ENCODE measurements at regions not wholly inside any gene's neighbourhood (a gene's known extent, or its start where the extent isn't known, plus 50 kb on each side); places are given as distances from the start of the nearest gene placed in this dataset.
"Not testable (repeated sequence)": the region's sequence is repeated elsewhere in the genome, so short reads cannot be mapped to it uniquely, and the experiment has no call there.

- H3K9ac ChIP-seq (ENCODE audit: insufficient read length, low read depth); H3K9me3 ChIP-seq (ENCODE audit: insufficient read depth, low read length); H3K27me3 ChIP-seq (ENCODE audit: insufficient read depth, insufficient read length); H3K36me3 ChIP-seq (ENCODE audit: insufficient read depth, insufficient read length, low read length); DNase-seq (ENCODE audit: low read depth, low spot score); H3K4me1 ChIP-seq (ENCODE audit: insufficient read depth, insufficient read length); H3K4me3 ChIP-seq (ENCODE audit: insufficient read length, low read depth): not testable (repeated sequence)
Observed at GRCh38 chr14:19096467-19096866, 129.2 kb downstream of the POTEM start.

- not testable (repeated sequence) for H3K27me3 ChIP-seq (ENCODE audit: insufficient read depth, insufficient read length); H3K9ac ChIP-seq (ENCODE audit: insufficient read length, low read depth); H3K4me1 ChIP-seq (ENCODE audit: insufficient read depth, insufficient read length); H3K36me3 ChIP-seq (ENCODE audit: insufficient read depth, insufficient read length, low read length); DNase-seq (ENCODE audit: low read depth, low spot score); H3K4me3 ChIP-seq (ENCODE audit: insufficient read length, low read depth); H3K9me3 ChIP-seq (ENCODE audit: insufficient read depth, low read length)
Observed at GRCh38 chr14:19096876-19097275, 129.6 kb downstream of the POTEM start.

GRCh38 chr14:19097306-19097705 is 130.1 kb downstream of the POTEM start:
- not testable (repeated sequence) for H3K36me3 ChIP-seq (ENCODE audit: insufficient read depth, insufficient read length, low read length); H3K9me3 ChIP-seq (ENCODE audit: insufficient read depth, low read length); H3K4me3 ChIP-seq (ENCODE audit: insufficient read length, low read depth); H3K4me1 ChIP-seq (ENCODE audit: insufficient read depth, insufficient read length); DNase-seq (ENCODE audit: low read depth, low spot score); H3K27me3 ChIP-seq (ENCODE audit: insufficient read depth, insufficient read length)
- peak overlapping the region; percentile 21 for H3K9ac ChIP-seq (ENCODE audit: insufficient read length, low read depth)

- H3K4me1 ChIP-seq (ENCODE audit: insufficient read depth, insufficient read length); H3K36me3 ChIP-seq (ENCODE audit: insufficient read depth, insufficient read length, low read length); H3K27me3 ChIP-seq (ENCODE audit: insufficient read depth, insufficient read length); H3K9me3 ChIP-seq (ENCODE audit: insufficient read depth, low read length); DNase-seq (ENCODE audit: low read depth, low spot score): not testable (repeated sequence)
- Histone ChIP-seq H3K9ac (ENCODE audit: insufficient read length, low read depth) (peak overlapping the region; percentile 21), H3K4me3 (ENCODE audit: insufficient read length, low read depth) (peak overlapping the region; percentile 40)
Observed at GRCh38 chr14:19097750-19098149, 130.5 kb downstream of the POTEM start.

GRCh38 chr14:19098230-19098629 is 131.0 kb downstream of the POTEM start:
- Histone ChIP-seq H3K4me3 (ENCODE audit: insufficient read length, low read depth) (peak overlapping the region; percentile 33), H3K9ac (ENCODE audit: insufficient read length, low read depth) (peak overlapping the region; percentile 50)
- not testable (repeated sequence) for H3K27me3 ChIP-seq (ENCODE audit: insufficient read depth, insufficient read length); H3K36me3 ChIP-seq (ENCODE audit: insufficient read depth, insufficient read length, low read length); H3K4me1 ChIP-seq (ENCODE audit: insufficient read depth, insufficient read length); H3K9me3 ChIP-seq (ENCODE audit: insufficient read depth, low read length); DNase-seq (ENCODE audit: low read depth, low spot score)

- peak overlapping the region; percentile 50 for H3K9ac ChIP-seq (ENCODE audit: insufficient read length, low read depth)
- not testable (repeated sequence) for H3K36me3 ChIP-seq (ENCODE audit: insufficient read depth, insufficient read length, low read length); DNase-seq (ENCODE audit: low read depth, low spot score); H3K4me1 ChIP-seq (ENCODE audit: insufficient read depth, insufficient read length); H3K27me3 ChIP-seq (ENCODE audit: insufficient read depth, insufficient read length); H3K9me3 ChIP-seq (ENCODE audit: insufficient read depth, low read length)
- H3K4me3 ChIP-seq (ENCODE audit: insufficient read length, low read depth): peak overlapping the region; percentile 33
Observed at GRCh38 chr14:19098732-19099131, 131.5 kb downstream of the POTEM start.

GRCh38 chr14:19099336-19099735 is 132.1 kb downstream of the POTEM start:
- H3K4me3 ChIP-seq (ENCODE audit: insufficient read length, low read depth); H3K27me3 ChIP-seq (ENCODE audit: insufficient read depth, insufficient read length): not testable (repeated sequence)

GRCh38 chr14:19099939-19100338 is 132.7 kb downstream of the POTEM start:
- H3K4me1 ChIP-seq (ENCODE audit: insufficient read depth, insufficient read length); H3K9me3 ChIP-seq (ENCODE audit: insufficient read depth, low read length); H3K4me3 ChIP-seq (ENCODE audit: insufficient read length, low read depth); DNase-seq (ENCODE audit: low read depth, low spot score); H3K36me3 ChIP-seq (ENCODE audit: insufficient read depth, insufficient read length, low read length); H3K9ac ChIP-seq (ENCODE audit: insufficient read length, low read depth); H3K27me3 ChIP-seq (ENCODE audit: insufficient read depth, insufficient read length): not testable (repeated sequence)

More at GRCh38 chr14:19099336-19099735, 132.1 kb downstream of the POTEM start:
- H3K9ac ChIP-seq (ENCODE audit: insufficient read length, low read depth); H3K4me1 ChIP-seq (ENCODE audit: insufficient read depth, insufficient read length); H3K36me3 ChIP-seq (ENCODE audit: insufficient read depth, insufficient read length, low read length); H3K9me3 ChIP-seq (ENCODE audit: insufficient read depth, low read length); DNase-seq (ENCODE audit: low read depth, low spot score): not testable (repeated sequence)

GRCh38 chr14:19105551-19105950 is 138.3 kb downstream of the POTEM start:
- not testable (repeated sequence) for H3K4me1 ChIP-seq (ENCODE audit: insufficient read depth, insufficient read length); H3K4me3 ChIP-seq (ENCODE audit: insufficient read length, low read depth); DNase-seq (ENCODE audit: low read depth, low spot score); H3K36me3 ChIP-seq (ENCODE audit: insufficient read depth, insufficient read length, low read length); H3K9ac ChIP-seq (ENCODE audit: insufficient read length, low read depth); H3K27me3 ChIP-seq (ENCODE audit: insufficient read depth, insufficient read length); H3K9me3 ChIP-seq (ENCODE audit: insufficient read depth, low read length)

- not testable (repeated sequence) for H3K4me3 ChIP-seq (ENCODE audit: insufficient read length, low read depth); H3K4me1 ChIP-seq (ENCODE audit: insufficient read depth, insufficient read length); DNase-seq (ENCODE audit: low read depth, low spot score)
Observed at GRCh38 chr14:19109887-19110286, 142.7 kb downstream of the POTEM start.

GRCh38 chr14:19120383-19120782 is 153.1 kb downstream of the POTEM start:
- H3K4me3 ChIP-seq (ENCODE audit: insufficient read length, low read depth); H3K27me3 ChIP-seq (ENCODE audit: insufficient read depth, insufficient read length); DNase-seq (ENCODE audit: low read depth, low spot score); H3K4me1 ChIP-seq (ENCODE audit: insufficient read depth, insufficient read length); H3K36me3 ChIP-seq (ENCODE audit: insufficient read depth, insufficient read length, low read length); H3K9ac ChIP-seq (ENCODE audit: insufficient read length, low read depth); H3K9me3 ChIP-seq (ENCODE audit: insufficient read depth, low read length): not testable (repeated sequence)

More at GRCh38 chr14:19109887-19110286, 142.7 kb downstream of the POTEM start:
- H3K9me3 ChIP-seq (ENCODE audit: insufficient read depth, low read length); H3K9ac ChIP-seq (ENCODE audit: insufficient read length, low read depth); H3K27me3 ChIP-seq (ENCODE audit: insufficient read depth, insufficient read length); H3K36me3 ChIP-seq (ENCODE audit: insufficient read depth, insufficient read length, low read length): not testable (repeated sequence)

GRCh38 chr14:19126269-19127051 is 159.2 kb downstream of the POTEM start:
- not testable (repeated sequence) for H3K9me3 ChIP-seq (ENCODE audit: insufficient read depth, low read length); H3K27me3 ChIP-seq (ENCODE audit: insufficient read depth, insufficient read length); H3K4me3 ChIP-seq (ENCODE audit: insufficient read length, low read depth); H3K36me3 ChIP-seq (ENCODE audit: insufficient read depth, insufficient read length, low read length); H3K9ac ChIP-seq (ENCODE audit: insufficient read length, low read depth); H3K4me1 ChIP-seq (ENCODE audit: insufficient read depth, insufficient read length); DNase-seq (ENCODE audit: low read depth, low spot score)
